ENCODE measurements at regions not wholly inside any gene's neighbourhood (a gene's known extent, or its start where the extent isn't known, plus 50 kb on each side); places are given as distances from the start of the nearest gene placed in this dataset.
A peak's percentile ranks its signal among the peaks of the same experiment; 100 is the strongest.

DNA sequence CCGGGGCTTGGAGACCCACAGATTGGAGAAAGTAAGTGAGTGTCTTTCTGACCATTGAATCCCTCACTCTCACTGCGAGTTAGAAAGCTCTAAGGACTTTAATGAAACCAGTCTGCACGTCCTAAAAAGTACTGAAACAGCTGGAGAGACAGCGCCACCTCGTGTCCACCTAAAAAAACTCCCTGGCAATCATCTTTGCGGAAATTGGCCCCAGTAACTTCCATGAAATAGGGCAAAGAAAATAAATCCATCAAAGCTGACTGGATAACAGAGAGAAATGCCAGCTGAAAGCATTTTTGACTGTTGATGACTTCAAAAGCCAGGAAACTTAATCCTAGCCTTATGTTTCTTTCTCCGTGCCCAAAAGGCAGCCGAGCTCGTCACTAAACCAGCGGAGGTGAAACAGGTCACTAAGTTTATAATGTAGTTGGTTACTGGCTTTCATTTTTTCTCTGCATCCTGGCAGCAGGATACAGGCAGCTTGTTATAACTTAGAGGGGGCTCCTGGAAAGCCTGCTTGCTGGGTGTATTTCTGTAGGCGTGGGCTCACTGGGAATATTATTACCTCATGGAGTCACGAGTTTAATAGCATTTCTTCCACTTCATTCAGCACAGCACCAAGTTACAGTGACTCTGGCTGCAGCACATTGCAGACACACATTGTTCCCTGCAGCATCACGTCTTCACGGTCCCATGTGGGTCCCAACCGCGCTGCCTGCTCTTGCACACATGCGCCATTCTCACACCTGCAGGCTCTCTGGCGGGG, 266.5 kb downstream of the HRH4 start (continued):
- TF ChIP-seq MAFK (IDR thresholded peaks at IDR 0.05; ENCODE audit: low read depth, low read length) (no peak), BHLHE40 (IDR thresholded peaks at IDR 0.05; ENCODE audit: low read depth, low read length) (no peak), CHD1 (IDR thresholded peaks at IDR 0.05; ENCODE audit: low read depth, low read length) (no peak)

DNA sequence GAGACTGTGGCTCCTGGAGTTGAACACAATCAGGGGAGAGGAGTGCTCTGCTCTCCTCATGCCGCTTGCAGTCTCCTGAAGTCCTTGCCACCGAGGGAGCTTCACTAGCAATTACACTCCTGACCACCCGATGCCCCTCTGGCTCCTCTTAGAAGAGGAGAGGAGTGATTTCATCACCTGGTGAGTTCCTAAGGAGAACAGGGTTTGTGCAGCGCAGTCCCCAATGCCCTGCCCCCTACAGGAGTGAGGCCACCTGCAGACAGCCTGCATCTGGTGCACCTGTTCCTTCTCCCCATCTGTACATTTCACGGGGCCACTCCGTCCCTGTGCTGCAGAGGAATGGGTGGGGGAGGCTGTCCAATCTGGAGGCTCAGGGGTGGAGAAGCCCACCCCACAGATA, 267.2 kb downstream of the HRH4 start:
- Histone ChIP-seq H3K79me1 (ENCODE audit: low read depth in 1 of 2, low read length in 2 of 2) (no peaks in the 10 kb centered on the region), H4K5ac (ENCODE audit: low read depth, low read length) (no peak overlapping the region), H4K8ac (ENCODE audit: low read depth in 2 of 2, low read length in 2 of 2) (no peak overlapping the region), H3K4me1 (ENCODE audit: control insufficient read depth, insufficient read depth, low read length) (peaks cover 13% of the 10 kb centered on the region), H2BK120ac (ENCODE audit: low read depth, low read length) (peak overlapping the region; percentile 88), H3K4me3 (ENCODE audit: insufficient read depth, low read depth, low read length) (no peak overlapping the region), H3K9me1 (ENCODE audit: insufficient read depth, low read length) (peaks cover 4% of the 10 kb centered on the region; the same call in 1 of the 2 replicates), H3K9ac (ENCODE audit: low read depth, low read length) (no peak overlapping the region), H3K36me3 (ENCODE audit: control insufficient read depth, insufficient read depth, low read length) (no peaks in the 10 kb centered on the region), H4K20me1 (ENCODE audit: insufficient read depth, low read length) (no peaks in the 10 kb centered on the region), H2BK15ac (ENCODE audit: low read depth, low read length) (no peak overlapping the region), H3K18ac (ENCODE audit: low read depth, low read length) (no peak overlapping the region), H3K14ac (replicated peaks; ENCODE audit: low read depth, low read length) (no peak overlapping the region), H3K56ac (ENCODE audit: extremely low read depth, insufficient read depth, low read length) (no peak overlapping the region), H4K91ac (ENCODE audit: insufficient read depth, low read depth, low read length) (peak overlapping the region; percentile 54; the same call in 1 of the 2 replicates), H3K23ac (ENCODE audit: low read depth, low read length) (no peak overlapping the region), H2BK5ac (ENCODE audit: low read depth, low read length, poor library complexity, severe bottlenecking) (no peak overlapping the region), H2AFZ (replicated peaks; ENCODE audit: low read length, poor library complexity) (no peak overlapping the region), H2AK5ac (ENCODE audit: low read depth, low read length) (peak overlapping the region; percentile 70; the same call in 1 of the 2 replicates), H3K27me3 (ENCODE audit: control insufficient read depth, insufficient read depth, low read length) (no peaks in the 10 kb centered on the region; the same call in 1 of the 2 replicates), H2BK20ac (ENCODE audit: low read depth, low read length) (peak overlapping the region; percentile 48), H3K27ac (ENCODE audit: insufficient read depth, low read length) (no peak overlapping the region), H2AK9ac (replicated peaks; ENCODE audit: low read depth, low read length, poor library complexity) (no peak overlapping the region), H3K4ac (ENCODE audit: low read depth, low read length) (peak overlapping the region; percentile 37; the same call in 1 of the 2 replicates), H3K4me2 (ENCODE audit: low read depth, low read length) (no peak overlapping the region), H3K9me3 (ENCODE audit: control insufficient read depth, insufficient read depth, low read length) (no peaks in the 10 kb centered on the region)
- intact Hi-C loops (cut with micrococcal nuclease), result loop anchor here (2.0 to 5.0 kb wide), 3 partner anchors 140 to 370 kb away; no protein-coding TSS in a partner anchor
- CTCF ChIA-PET, result interaction anchor here (0.5 to 3.0 kb wide), 6 partner anchors 9 to 1156 kb away, joined by 3 to 16 read pairs (median 6); no protein-coding TSS in a partner anchor
- TF ChIP-seq MAZ (IDR thresholded peaks at IDR 0.05; ENCODE audit: borderline replicate concordance, low read depth, low read length) (no peak), BHLHE40 (IDR thresholded peaks at IDR 0.05; ENCODE audit: low read depth, low read length) (no peak), RFX5 (IDR thresholded peaks at IDR 0.05; ENCODE audit: low read depth, low read length) (no peak), SMC3 (IDR thresholded peaks at IDR 0.05; ENCODE audit: low read depth, low read length) (no peak), MXI1 (IDR thresholded peaks at IDR 0.05; ENCODE audit: borderline replicate concordance, low read depth, low read length) (no peak), FOS (IDR thresholded peaks at IDR 0.05; ENCODE audit: low read depth, low read length) (no peak), MAFK (IDR thresholded peaks at IDR 0.05; ENCODE audit: low read depth, low read length) (no peak), POLR2A (IDR thresholded peaks at IDR 0.05; ENCODE audit: low read depth, low read length) (no peak)
- TF ChIP-seq, protein P1, sequence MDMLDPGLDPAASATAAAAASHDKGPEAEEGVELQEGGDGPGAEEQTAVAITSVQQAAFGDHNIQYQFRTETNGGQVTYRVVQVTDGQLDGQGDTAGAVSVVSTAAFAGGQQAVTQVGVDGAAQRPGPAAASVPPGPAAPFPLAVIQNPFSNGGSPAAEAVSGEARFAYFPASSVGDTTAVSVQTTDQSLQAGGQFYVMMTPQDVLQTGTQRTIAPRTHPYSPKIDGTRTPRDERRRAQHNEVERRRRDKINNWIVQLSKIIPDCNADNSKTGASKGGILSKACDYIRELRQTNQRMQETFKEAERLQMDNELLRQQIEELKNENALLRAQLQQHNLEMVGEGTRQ (IDR thresholded peaks at IDR 0.05; ENCODE audit: low read depth, low read length), result no peak
- TF ChIP-seq, protein P2, sequence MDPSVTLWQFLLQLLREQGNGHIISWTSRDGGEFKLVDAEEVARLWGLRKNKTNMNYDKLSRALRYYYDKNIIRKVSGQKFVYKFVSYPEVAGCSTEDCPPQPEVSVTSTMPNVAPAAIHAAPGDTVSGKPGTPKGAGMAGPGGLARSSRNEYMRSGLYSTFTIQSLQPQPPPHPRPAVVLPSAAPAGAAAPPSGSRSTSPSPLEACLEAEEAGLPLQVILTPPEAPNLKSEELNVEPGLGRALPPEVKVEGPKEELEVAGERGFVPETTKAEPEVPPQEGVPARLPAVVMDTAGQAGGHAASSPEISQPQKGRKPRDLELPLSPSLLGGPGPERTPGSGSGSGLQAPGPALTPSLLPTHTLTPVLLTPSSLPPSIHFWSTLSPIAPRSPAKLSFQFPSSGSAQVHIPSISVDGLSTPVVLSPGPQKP (IDR thresholded peaks at IDR 0.05; ENCODE audit: borderline replicate concordance, low read depth, low read length), result no peak
- no peak for DNase-seq
- no CpG with 5 or more reads among the region's 6 CpGs for WGBS, 2 experiments (ENCODE audit: extremely low coverage in 2 of 2, insufficient read length in 1 of 2)
- no peak for ATAC-seq (ENCODE audit: low read depth)
- BruUV-seq (replicated peaks), result no TSS peak
- in situ Hi-C loops (cut with MboI; ENCODE audit: low sequenced_read_pairs), result loop anchor here (10.0 kb wide), 1 partner anchor 363 kb away; no protein-coding TSS in a partner anchor
- dilution Hi-C loops (cut with HindIII; ENCODE audit: low sequenced_read_pairs, unreplicated experiment), result no loop called here
- POLR2A ChIA-PET (ENCODE audit: unreplicated experiment), result interaction anchor here (0.6 kb wide), 1 partner anchor 480 kb away, joined by 3 read pairs; no protein-coding TSS in a partner anchor
